T47D (cell line): ENCODE measurements at regions not wholly inside any gene's neighbourhood (a gene's known extent, or its start where the extent isn't known, plus 50 kb on each side); places are given as distances from the start of the nearest gene placed in this dataset.

Experiments used
- DNase-seq, 2 experiments: peaks; one replicate each; pipeline versions ENCODE4 v3.0.0 to v3.0.0-alpha.2; 2011 to 2012; ENCODE audit warnings: low read depth in 1 of 2, low spot score in 1 of 2
- JUND ChIP-seq: IDR thresholded peaks from 2 replicates; pipeline ENCODE4 v1.6.1; 2012; ENCODE audit warnings: low read depth
- in situ Hi-C: cut with HindIII; loops from 2 replicates; pipeline ENCODE4 v1.10.0; 2016; ENCODE audit warnings: low sequenced_read_pairs, low pct_unique_long_range_greater_than_20kb

- DNase-seq: no peak
- in situ Hi-C loops: no loop called here
- no peak for TF ChIP-seq JUND
Observed at GRCh38 chr15:35320158-35320780, 225.7 kb downstream of the DPH6 start.

GRCh38 chr15:35319354-35319753 lies 226.6 kb downstream of the DPH6 start:
- in situ Hi-C loops: no loop called here
- TF ChIP-seq JUND: no peak
- no peak for DNase-seq

- in situ Hi-C loops: no loop called here
- no peak for TF ChIP-seq JUND
Observed at GRCh38 chr15:35317217-35317616, 228.7 kb downstream of the DPH6 start.

GRCh38 chr15:35312344-35312743 lies 227.2 kb upstream of the NANOGP8 start:
- no peak for TF ChIP-seq JUND

More at GRCh38 chr15:35317217-35317616, 228.7 kb downstream of the DPH6 start:
- DNase-seq: no peak

GRCh38 chr15:35311615-35312014 lies 226.5 kb upstream of the NANOGP8 start:
- DNase-seq: no peak
- no peak for TF ChIP-seq JUND
- in situ Hi-C loops: no loop called here

More at GRCh38 chr15:35312344-35312743, 227.2 kb upstream of the NANOGP8 start:
- no peak for DNase-seq
- in situ Hi-C loops: no loop called here

- TF ChIP-seq JUND: no peak
- in situ Hi-C loops: no loop called here
- DNase-seq: no peak
Observed at GRCh38 chr15:35309886-35310285, 224.8 kb upstream of the NANOGP8 start.

- no peak for TF ChIP-seq JUND
- peak in 1 of 2 experiments; percentile 37 for DNase-seq
- in situ Hi-C loops: no loop called here
Observed at GRCh38 chr15:35308802-35309201, 223.7 kb upstream of the NANOGP8 start.

- no peak for DNase-seq
- in situ Hi-C loops: no loop called here
- TF ChIP-seq JUND: no peak
Observed at GRCh38 chr15:35307676-35308075, 222.6 kb upstream of the NANOGP8 start.

DNA sequence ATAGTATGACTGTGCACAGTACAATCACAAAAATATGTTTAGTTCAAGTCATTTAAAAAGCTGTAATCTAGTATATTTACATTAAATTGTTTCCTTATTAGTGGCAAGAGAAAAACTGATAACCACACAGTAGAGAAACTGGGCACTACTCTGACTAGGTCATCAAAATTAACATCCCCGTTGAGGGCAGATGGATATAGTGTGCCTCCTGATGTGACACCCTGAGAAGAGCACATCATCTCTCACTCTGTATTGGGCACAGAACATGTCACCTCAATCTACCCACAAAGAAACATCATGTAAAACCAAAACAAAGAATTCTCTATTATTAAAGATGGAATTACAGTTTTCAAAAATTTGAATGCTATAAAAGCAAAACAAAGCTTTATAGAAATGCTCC lies 221.9 kb upstream of the NANOGP8 start:
- DNase-seq: no peak
- TF ChIP-seq JUND: no peak
- in situ Hi-C loops: no loop called here

- DNase-seq: no peak
- TF ChIP-seq JUND: no peak
- in situ Hi-C loops: no loop called here
Observed at GRCh38 chr15:35306361-35306981, 221.4 kb upstream of the NANOGP8 start.

- no peak for DNase-seq
- in situ Hi-C loops: no loop called here
- no peak for TF ChIP-seq JUND
Observed at GRCh38 chr15:35305946-35306345, 220.9 kb upstream of the NANOGP8 start.

DNA sequence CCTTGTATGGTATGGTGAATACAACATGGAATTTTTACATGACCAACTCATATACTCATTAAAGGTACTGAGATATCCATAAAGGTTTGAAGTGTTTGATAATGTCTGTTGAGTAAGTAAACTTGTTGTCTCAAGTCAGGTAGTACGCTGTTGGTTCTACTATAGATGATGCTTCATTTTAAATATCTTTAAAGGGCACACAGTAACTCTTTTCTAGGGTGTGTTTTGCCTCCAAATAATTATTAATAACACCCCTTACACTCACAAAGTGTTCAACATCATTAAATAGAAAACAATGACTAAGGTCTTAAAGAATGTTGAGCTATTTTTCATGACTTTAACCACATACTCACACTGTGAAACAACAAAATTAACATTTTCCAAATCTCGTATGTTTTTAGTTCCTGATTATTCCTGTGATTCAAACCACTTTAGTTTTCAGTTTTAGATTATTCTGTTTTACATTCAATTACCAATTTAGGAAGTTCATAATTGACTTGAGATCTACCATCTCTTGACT lies 220.0 kb upstream of the NANOGP8 start:
- in situ Hi-C loops: no loop called here
- no peak for DNase-seq
- TF ChIP-seq JUND: no peak

- in situ Hi-C loops: no loop called here
- no peak for TF ChIP-seq JUND
- no peak for DNase-seq
Observed at GRCh38 chr15:35304389-35304788, 219.3 kb upstream of the NANOGP8 start.
